ENCODE measurements at regions not wholly inside any gene's neighbourhood (a gene's known extent, or its start where the extent isn't known, plus 50 kb on each side); places are given as distances from the start of the nearest gene placed in this dataset.

GRCh38 chr10:84948644-84949043 lies 620.3 kb downstream of the CCSER2 start:
- Histone ChIP-seq H3K36me3 (ENCODE audit: control insufficient read depth in 2 of 2, insufficient read depth in 1 of 2, low read length in 2 of 2) (no peaks in the 10 kb centered on the region), H3K4me1 (ENCODE audit: control insufficient read depth, insufficient read depth, low read length) (no peaks in the 10 kb centered on the region), H3K4me3 (ENCODE audit: low read depth, low read length) (no peak overlapping the region), H3K9me3 (ENCODE audit: control insufficient read depth, insufficient read depth, low read depth, low read length) (no peaks in the 10 kb centered on the region), H3K27ac (ENCODE audit: extremely low read depth, low read depth, low read length) (no peak overlapping the region)
- ChIA-PET POLR2A (no interaction called here), CTCF (no interaction called here)
- TF ChIP-seq ZNF837 (tag by site-specific recombination; IDR thresholded peaks at IDR 0.05) (no peak), ZNF266 (tag by site-specific recombination; IDR thresholded peaks at IDR 0.05; ENCODE audit: low read depth) (no peak), HOXD13 (CRISPR knock-in tag; IDR thresholded peaks at IDR 0.05; ENCODE audit: borderline replicate concordance) (no peak), ZNF747 (tag by site-specific recombination; IDR thresholded peaks at IDR 0.05) (no peak), ZSCAN18 (tag by site-specific recombination; IDR thresholded peaks at IDR 0.05) (no peak), SCRT2 (tag by site-specific recombination; IDR thresholded peaks at IDR 0.05) (no peak), ZFP3 (tag by site-specific recombination; IDR thresholded peaks at IDR 0.05; ENCODE audit: low read depth) (no peak), ZNF24 (tag by site-specific recombination; IDR thresholded peaks at IDR 0.05) (no peak), ZNF19 (tag by site-specific recombination; IDR thresholded peaks at IDR 0.05; ENCODE audit: low read depth) (no peak), ZNF23 (tag by site-specific recombination; IDR thresholded peaks at IDR 0.05; ENCODE audit: borderline replicate concordance) (no peak)

GRCh38 chr10:84951616-84952015 lies 623.2 kb downstream of the CCSER2 start:
- no peaks in the 10 kb centered on the region for H3K4me1 ChIP-seq (ENCODE audit: control insufficient read depth, insufficient read depth, low read length)
- ChIA-PET CTCF (no interaction called here), POLR2A (no interaction called here)

More at GRCh38 chr10:84951616-84952015, 623.2 kb downstream of the CCSER2 start:
- Histone ChIP-seq H3K9me3 (ENCODE audit: control insufficient read depth, insufficient read depth, low read depth, low read length) (no peaks in the 10 kb centered on the region), H3K36me3 (ENCODE audit: control insufficient read depth in 2 of 2, insufficient read depth in 1 of 2, low read length in 2 of 2) (no peaks in the 10 kb centered on the region), H3K27ac (ENCODE audit: extremely low read depth, low read depth, low read length) (no peak overlapping the region), H3K4me3 (ENCODE audit: low read depth, low read length) (no peak overlapping the region)
- TF ChIP-seq HOXA7 (CRISPR knock-in tag; IDR thresholded peaks at IDR 0.05; ENCODE audit: borderline replicate concordance) (no peak), ZNF16 (tag by site-specific recombination; IDR thresholded peaks at IDR 0.05; ENCODE audit: low read depth) (no peak), ZNF148 (tag by site-specific recombination; IDR thresholded peaks at IDR 0.05; ENCODE audit: borderline replicate concordance) (no peak), ZNF580 (tag by site-specific recombination; IDR thresholded peaks at IDR 0.05) (no peak), ZNF391 (tag by site-specific recombination; IDR thresholded peaks at IDR 0.05; ENCODE audit: borderline replicate concordance, low read depth) (no peak), HOXD13 (CRISPR knock-in tag; IDR thresholded peaks at IDR 0.05; ENCODE audit: borderline replicate concordance) (no peak), ZNF704 (tag by site-specific recombination; IDR thresholded peaks at IDR 0.05) (no peak), ZEB2 (tag by site-specific recombination; IDR thresholded peaks at IDR 0.05) (no peak), EGR2 (tag by site-specific recombination; IDR thresholded peaks at IDR 0.05; ENCODE audit: low read depth) (no peak), ZNF350 (tag by site-specific recombination; IDR thresholded peaks at IDR 0.05) (no peak), KLF7 (tag by site-specific recombination; IDR thresholded peaks at IDR 0.05; ENCODE audit: borderline replicate concordance) (no peak), REPIN1 (tag by site-specific recombination; IDR thresholded peaks at IDR 0.05; ENCODE audit: low read depth) (no peak), ZNF654 (tag by site-specific recombination; IDR thresholded peaks at IDR 0.05; ENCODE audit: low read depth) (no peak), ZNF138 (tag by site-specific recombination; IDR thresholded peaks at IDR 0.05; ENCODE audit: borderline replicate concordance) (no peak), ZNF311 (tag by site-specific recombination; IDR thresholded peaks at IDR 0.05; ENCODE audit: borderline replicate concordance) (no peak), SCRT1 (tag by site-specific recombination; IDR thresholded peaks at IDR 0.05; ENCODE audit: borderline replicate concordance) (no peak), ZNF76 (tag by site-specific recombination; IDR thresholded peaks at IDR 0.05; ENCODE audit: borderline replicate concordance, low read depth) (no peak)
